Stimulated activated CD4-positive, alpha-beta T cell treated with anti-CD3 and anti-CD28 coated beads, Interleukin-1b, Interleukin-23, amount 100 ng/mL, for 24 hours (primary cell): ENCODE measurements at regions not wholly inside any gene's neighbourhood (a gene's known extent, or its start where the extent isn't known, plus 50 kb on each side); places are given as distances from the start of the nearest gene placed in this dataset.
"Not testable (repeated sequence)": the region's sequence is repeated elsewhere in the genome, so short reads cannot be mapped to it uniquely, and the experiment has no call there.

Experiments
- DNase-seq, 4 experiments: peaks; one replicate each; pipeline ENCODE4 v3.0.0-alpha.2; 2020; ENCODE audit warnings: low read depth in 4 of 4, low spot score in 1 of 4

GRCh38 chr17:20681746-20682722, 102.5 kb downstream of the CDRT15L2 start:
- DNase-seq: not testable (repeated sequence)

GRCh38 chr17:20683651-20684229, 104.2 kb downstream of the CDRT15L2 start:
- DNase-seq: not testable (repeated sequence)

GRCh38 chr17:20684975-20685374, 105.5 kb downstream of the CDRT15L2 start:
- not testable (repeated sequence) for DNase-seq

- DNase-seq: not testable (repeated sequence)
Observed at GRCh38 chr17:20687584-20687983, 108.1 kb downstream of the CDRT15L2 start.

GRCh38 chr17:20689170-20689749, 109.7 kb downstream of the CDRT15L2 start:
- DNase-seq: not testable (repeated sequence)

GRCh38 chr17:20692706-20693105, 113.2 kb downstream of the CDRT15L2 start:
- DNase-seq: not testable (repeated sequence)

GRCh38 chr17:20695871-20696270, 116.3 kb downstream of the CDRT15L2 start:
- not testable (repeated sequence) for DNase-seq

GRCh38 chr17:20698463-20699206, 119.1 kb downstream of the CDRT15L2 start:
- not testable (repeated sequence) for DNase-seq

GRCh38 chr17:20700528-20700927, 121.0 kb downstream of the CDRT15L2 start:
- not testable (repeated sequence) for DNase-seq

- DNase-seq: not testable (repeated sequence)
Observed at GRCh38 chr17:20701366-20701765, 121.8 kb downstream of the CDRT15L2 start.

GRCh38 chr17:20702692-20703091, 123.2 kb downstream of the CDRT15L2 start:
- DNase-seq: no peak

- DNase-seq: no peak
Observed at GRCh38 chr17:20703781-20704180, 124.3 kb downstream of the CDRT15L2 start.

- DNase-seq: not testable (repeated sequence)
Observed at GRCh38 chr17:20705186-20705585, 125.7 kb downstream of the CDRT15L2 start.

- DNase-seq: no peak
Observed at GRCh38 chr17:20706751-20707373, 127.3 kb downstream of the CDRT15L2 start.

GRCh38 chr17:20708821-20709220, 129.3 kb downstream of the CDRT15L2 start:
- DNase-seq: not testable (repeated sequence)

- DNase-seq: not testable (repeated sequence)
Observed at GRCh38 chr17:20716481-20716880, 137.0 kb downstream of the CDRT15L2 start.

GRCh38 chr17:20721171-20721570, 141.6 kb downstream of the CDRT15L2 start:
- no peak for DNase-seq

- not testable (repeated sequence) for DNase-seq
Observed at GRCh38 chr17:20724391-20724790, 144.9 kb downstream of the CDRT15L2 start.

GRCh38 chr17:20727201-20727600, 147.7 kb downstream of the CDRT15L2 start:
- DNase-seq: not testable (repeated sequence)

- no peak for DNase-seq
Observed at GRCh38 chr17:20728181-20728580, 148.7 kb downstream of the CDRT15L2 start.
